Endothelial cell of umbilical vein (primary cell): ENCODE measurements at regions not wholly inside any gene's neighbourhood (a gene's known extent, or its start where the extent isn't known, plus 50 kb on each side); places are given as distances from the start of the nearest gene placed in this dataset.

Source experiments
- EZH2 ChIP-seq: IDR thresholded peaks from 2 replicates; pipeline ENCODE4 v1.6.1; 2012; ENCODE audit warnings: borderline replicate concordance, low read depth, mild to moderate bottlenecking, moderate library complexity, low read length, inconsistent platforms; ENCODE audit not compliant: severe bottlenecking
- GATA2 ChIP-seq: IDR thresholded peaks from 2 replicates; pipeline ENCODE4 v1.7.0; 2011; ENCODE audit warnings: low read depth, mild to moderate bottlenecking, moderate library complexity, mixed read lengths, low read length; ENCODE audit not compliant: insufficient read length, insufficient read depth
- MYC ChIP-seq: IDR thresholded peaks from one replicate; pipeline ENCODE4 v1.6.1; 2011; ENCODE audit warnings: mild to moderate bottlenecking, low read depth, low read length
- POLR2A ChIP-seq: IDR thresholded peaks from 2 replicates; pipeline ENCODE4 v1.6.1; 2012; ENCODE audit warnings: low read depth, mild to moderate bottlenecking, control low read depth, low read length
- TF ChIP-seq, protein P1 (sequence below), 2 donors: IDR thresholded peaks; 1 replicate in 1 of 2; 2 replicates in 1 of 2; pipeline ENCODE4 v1.5.1; 2011; ENCODE audit warnings: low read length in 2 of 2, mild to moderate bottlenecking in 2 of 2, moderate library complexity in 2 of 2, control low read depth in 1 of 2, inconsistent platforms in 1 of 2, low read depth in 1 of 2; ENCODE audit not compliant: insufficient read depth in 1 of 2; ENCODE audit errors: extremely low read depth in 1 of 2
- TF ChIP-seq, protein P2 (sequence below): IDR thresholded peaks from 2 replicates; pipeline ENCODE4 v1.6.1; 2011; ENCODE audit not compliant: insufficient read depth, insufficient read length

DNA sequence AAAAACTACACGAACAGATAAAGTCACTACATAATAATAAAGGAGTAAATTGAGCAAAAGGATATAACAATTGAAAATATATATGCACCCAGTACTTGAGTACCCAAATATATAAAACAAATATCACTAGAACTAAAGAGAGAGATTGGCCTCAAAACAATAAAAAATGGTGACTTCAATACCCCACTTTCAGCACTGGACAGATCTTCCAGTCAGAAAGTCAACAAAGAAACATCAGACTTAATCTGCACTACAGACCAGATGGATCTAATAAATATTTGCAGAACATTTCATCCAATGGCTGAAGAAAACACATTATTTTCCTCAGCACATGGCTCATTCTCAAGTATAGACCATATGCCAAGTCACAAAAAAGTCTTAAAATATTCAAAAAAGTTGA, 503.6 kb downstream of the NAP1L3 start:
- TF ChIP-seq, protein P1, sequence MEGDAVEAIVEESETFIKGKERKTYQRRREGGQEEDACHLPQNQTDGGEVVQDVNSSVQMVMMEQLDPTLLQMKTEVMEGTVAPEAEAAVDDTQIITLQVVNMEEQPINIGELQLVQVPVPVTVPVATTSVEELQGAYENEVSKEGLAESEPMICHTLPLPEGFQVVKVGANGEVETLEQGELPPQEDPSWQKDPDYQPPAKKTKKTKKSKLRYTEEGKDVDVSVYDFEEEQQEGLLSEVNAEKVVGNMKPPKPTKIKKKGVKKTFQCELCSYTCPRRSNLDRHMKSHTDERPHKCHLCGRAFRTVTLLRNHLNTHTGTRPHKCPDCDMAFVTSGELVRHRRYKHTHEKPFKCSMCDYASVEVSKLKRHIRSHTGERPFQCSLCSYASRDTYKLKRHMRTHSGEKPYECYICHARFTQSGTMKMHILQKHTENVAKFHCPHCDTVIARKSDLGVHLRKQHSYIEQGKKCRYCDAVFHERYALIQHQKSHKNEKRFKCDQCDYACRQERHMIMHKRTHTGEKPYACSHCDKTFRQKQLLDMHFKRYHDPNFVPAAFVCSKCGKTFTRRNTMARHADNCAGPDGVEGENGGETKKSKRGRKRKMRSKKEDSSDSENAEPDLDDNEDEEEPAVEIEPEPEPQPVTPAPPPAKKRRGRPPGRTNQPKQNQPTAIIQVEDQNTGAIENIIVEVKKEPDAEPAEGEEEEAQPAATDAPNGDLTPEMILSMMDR (IDR thresholded peaks at IDR 0.05; ENCODE audit: extremely low read depth in 1 of 2, insufficient read depth in 1 of 2, low read depth in 1 of 2, low read length in 2 of 2) = no peak
- TF ChIP-seq, protein P2, sequence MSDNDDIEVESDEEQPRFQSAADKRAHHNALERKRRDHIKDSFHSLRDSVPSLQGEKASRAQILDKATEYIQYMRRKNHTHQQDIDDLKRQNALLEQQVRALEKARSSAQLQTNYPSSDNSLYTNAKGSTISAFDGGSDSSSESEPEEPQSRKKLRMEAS = no peak
- TF ChIP-seq MYC = no peak
- TF ChIP-seq EZH2 = no peak
- no peak for TF ChIP-seq POLR2A
- no peak for TF ChIP-seq GATA2
